SJSA1 (cell line): ENCODE measurements at regions not wholly inside any gene's neighbourhood (a gene's known extent, or its start where the extent isn't known, plus 50 kb on each side); places are given as distances from the start of the nearest gene placed in this dataset.

ENCODE experiments used
- DNase-seq, 2 experiments: peaks; one replicate each; pipeline ENCODE4 v3.0.0-alpha.2; 2015 to 2020; ENCODE audit warnings: low spot score in 2 of 2, low read depth in 1 of 2
- H3K27ac ChIP-seq: fragments of 250-450 bp; sonication (Bioruptor Pico); 2 replicates; pipeline ENCODE4 v1.5.1; 2020; ENCODE audit warnings: mild to moderate bottlenecking, moderate library complexity
- H3K27me3 ChIP-seq: fragments of 250-450 bp; sonication (Bioruptor Pico); replicated peaks from 2 replicates; pipeline ENCODE4 v1.5.1; 2020; ENCODE audit warnings: mild to moderate bottlenecking, moderate library complexity
- H3K36me3 ChIP-seq: fragments of 250-450 bp; sonication (Bioruptor Pico); 2 replicates; pipeline ENCODE4 v1.5.1; 2020; ENCODE audit warnings: mild to moderate bottlenecking
- H3K4me1 ChIP-seq: fragments of 250-450 bp; sonication (Bioruptor Pico); replicated peaks from 2 replicates; pipeline ENCODE4 v1.6.1; 2021; ENCODE audit warnings: mild to moderate bottlenecking
- H3K4me3 ChIP-seq: fragments of 250-450 bp; sonication (Bioruptor Pico); 2 replicates; pipeline ENCODE4 v1.5.1; 2020; ENCODE audit warnings: mild to moderate bottlenecking
- H3K9me3 ChIP-seq: fragments of 250-450 bp; sonication (Bioruptor Pico); replicated peaks from 2 replicates; pipeline ENCODE4 v1.5.1; 2020; ENCODE audit warnings: mild to moderate bottlenecking

DNA sequence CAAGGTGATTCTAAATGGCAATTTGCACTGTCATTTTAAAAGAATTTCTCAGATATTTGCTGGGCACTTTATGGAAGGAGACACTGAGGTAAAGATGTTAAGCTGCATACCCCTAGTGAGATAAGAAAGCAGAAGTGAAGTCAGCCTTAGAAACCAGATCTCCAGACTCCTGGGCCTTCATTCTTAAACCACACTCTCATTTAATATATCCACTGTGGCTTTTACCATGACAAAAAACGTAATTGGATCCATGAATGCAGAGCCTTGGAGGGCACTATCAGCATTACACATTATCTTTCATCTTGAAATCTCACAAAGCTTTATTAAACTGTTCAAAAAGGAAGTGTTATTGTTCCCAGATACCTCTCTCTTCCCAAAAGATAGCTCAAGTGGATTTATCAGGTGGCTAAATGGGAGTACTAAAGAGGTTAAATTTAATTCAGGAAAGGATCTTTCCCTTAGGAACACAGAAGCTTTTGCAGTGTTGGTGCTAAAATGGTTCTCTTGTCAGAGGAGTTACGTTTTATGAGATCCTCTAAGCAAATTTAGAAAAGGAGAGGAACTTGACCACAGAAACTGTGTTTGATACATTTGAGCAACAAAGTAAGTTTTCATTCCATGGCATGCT lies 1060.4 kb downstream of the EFNB2 start:
- Histone ChIP-seq H3K9me3 (no peaks in the 10 kb centered on the region), H3K4me1 (no peaks in the 10 kb centered on the region), H3K4me3 (no peak overlapping the region), H3K36me3 (no peaks in the 10 kb centered on the region), H3K27ac (no peak overlapping the region), H3K27me3 (no peaks in the 10 kb centered on the region)
- DNase-seq: no peak

DNA sequence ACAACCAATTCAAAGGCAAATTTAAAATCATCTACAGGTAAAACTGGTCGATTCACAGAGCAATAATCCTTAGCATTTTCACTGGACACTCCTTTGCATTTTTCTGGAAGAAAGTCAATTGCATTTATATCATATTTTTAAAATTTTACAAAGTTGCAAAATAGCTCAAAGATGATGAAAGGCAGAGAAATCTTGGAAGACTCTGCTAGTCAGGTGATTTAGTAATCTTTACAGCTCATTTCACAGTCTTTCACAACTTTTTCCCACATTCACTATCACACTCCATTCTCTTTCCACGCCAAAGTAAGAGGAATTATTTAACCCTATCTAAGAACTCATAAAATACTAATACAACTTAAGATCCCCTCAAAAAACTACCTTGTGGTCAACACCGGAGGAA lies 1063.8 kb downstream of the EFNB2 start:
- no peaks in the 10 kb centered on the region for H3K27me3 ChIP-seq
- H3K27ac ChIP-seq: no peak overlapping the region
- no peaks in the 10 kb centered on the region for H3K36me3 ChIP-seq
- no peak overlapping the region for H3K4me3 ChIP-seq
- DNase-seq: no peak
- no peaks in the 10 kb centered on the region for H3K4me1 ChIP-seq
- H3K9me3 ChIP-seq: no peaks in the 10 kb centered on the region

DNA sequence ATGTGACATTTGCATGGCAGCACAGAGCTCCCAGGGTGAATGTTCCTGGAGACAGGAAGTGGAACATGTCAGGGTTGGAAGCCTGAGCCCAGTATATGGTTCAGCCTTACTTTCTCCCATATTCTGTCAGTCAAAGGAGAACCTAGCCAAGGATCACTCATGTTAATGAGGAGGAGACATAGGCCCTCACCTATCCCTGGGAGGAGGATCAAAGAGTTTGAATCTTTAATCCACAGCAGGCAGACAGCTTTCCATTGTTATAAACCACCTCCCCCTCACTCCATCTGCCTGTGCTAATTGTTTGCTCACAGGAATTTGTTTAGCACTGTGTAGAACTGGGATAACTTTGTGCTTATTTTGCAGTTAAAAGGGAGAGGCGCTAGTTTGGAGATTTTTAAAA lies 1069.1 kb downstream of the EFNB2 start:
- Histone ChIP-seq H3K9me3 (no peaks in the 10 kb centered on the region), H3K27me3 (no peaks in the 10 kb centered on the region), H3K4me3 (no peak overlapping the region), H3K4me1 (no peaks in the 10 kb centered on the region), H3K36me3 (no peaks in the 10 kb centered on the region), H3K27ac (no peak overlapping the region)
- no peak for DNase-seq

DNA sequence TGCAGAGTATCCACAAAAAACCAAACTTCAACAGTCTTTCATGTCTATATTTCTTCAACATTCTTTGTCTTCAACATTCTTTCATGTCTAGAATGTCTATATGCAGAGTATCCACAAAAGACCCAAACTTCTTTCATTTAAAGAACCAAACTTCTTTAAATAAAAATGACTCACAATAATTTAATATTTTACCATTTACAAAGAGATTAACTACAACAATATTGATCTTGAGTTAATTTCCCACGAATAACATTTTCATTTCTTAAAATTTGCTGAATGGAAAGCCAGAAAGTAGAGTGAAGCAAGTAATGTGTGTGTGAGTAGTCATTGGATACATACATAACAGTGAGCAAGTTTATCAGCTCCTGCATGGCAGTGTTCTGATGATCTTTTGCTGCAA lies 1069.7 kb downstream of the EFNB2 start, which contains the start of gene DAOA:
TSS of gene DAOA (plus strand) at position 301 of the 400 bp plus-strand sequence.
- no peak within 1 kb of the TSS for H3K27ac ChIP-seq
- no peaks in the 10 kb centered on the region for H3K9me3 ChIP-seq
- DNase-seq: no peak
- no peaks in the 10 kb centered on the region for H3K36me3 ChIP-seq
- no peak within 1 kb of the TSS for H3K4me3 ChIP-seq
- H3K27me3 ChIP-seq: no peaks in the 10 kb centered on the region
- H3K4me1 ChIP-seq: no peaks in the 10 kb centered on the region

DNA sequence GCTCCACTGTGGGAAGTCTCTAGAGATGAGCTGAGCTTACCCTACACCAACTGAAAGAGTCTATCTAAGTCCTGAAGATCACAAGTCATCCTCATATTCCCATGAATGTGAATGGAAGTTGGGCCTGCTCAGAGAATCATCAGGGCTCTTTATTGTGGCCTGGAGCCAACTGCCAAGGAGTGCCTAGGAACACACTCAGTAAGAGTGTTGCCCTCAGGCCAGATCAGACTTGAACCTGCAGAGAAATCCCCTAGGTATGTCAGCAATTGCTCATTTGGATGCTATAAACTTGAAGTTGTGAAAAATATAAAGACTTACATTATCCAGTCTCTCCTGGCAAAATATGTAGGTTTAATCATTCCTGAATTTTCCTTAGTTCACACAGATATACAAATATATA lies 1070.2 kb downstream of the EFNB2 start:
- Histone ChIP-seq H3K36me3 (no peaks in the 10 kb centered on the region), H3K4me1 (no peaks in the 10 kb centered on the region), H3K27ac (no peak overlapping the region), H3K4me3 (no peak overlapping the region), H3K9me3 (no peaks in the 10 kb centered on the region), H3K27me3 (no peaks in the 10 kb centered on the region)
- no peak for DNase-seq

DNA sequence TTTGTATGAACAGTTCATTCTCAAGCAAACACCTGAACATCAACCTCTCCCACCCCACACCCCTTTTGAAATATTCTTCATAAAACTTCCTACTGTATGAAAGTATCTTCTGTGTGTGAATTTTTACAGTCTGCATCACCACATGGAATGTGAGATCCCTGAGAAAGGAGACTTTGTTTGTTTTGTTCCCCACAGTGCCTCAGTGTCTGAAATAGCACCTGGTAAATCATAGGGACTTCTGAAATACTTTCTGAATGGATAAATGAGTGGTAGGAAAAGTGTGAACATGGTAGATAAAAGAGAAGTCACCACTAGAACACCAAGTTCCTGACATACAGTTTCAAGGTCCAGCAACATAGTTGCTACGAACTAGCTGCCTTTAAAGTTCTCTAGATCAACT lies 1071.2 kb downstream of the EFNB2 start:
- H3K4me3 ChIP-seq: no peak overlapping the region
- no peaks in the 10 kb centered on the region for H3K9me3 ChIP-seq
- H3K27me3 ChIP-seq: no peaks in the 10 kb centered on the region
- H3K36me3 ChIP-seq: no peaks in the 10 kb centered on the region
- no peak for DNase-seq
- H3K4me1 ChIP-seq: no peaks in the 10 kb centered on the region
- no peak overlapping the region for H3K27ac ChIP-seq

DNA sequence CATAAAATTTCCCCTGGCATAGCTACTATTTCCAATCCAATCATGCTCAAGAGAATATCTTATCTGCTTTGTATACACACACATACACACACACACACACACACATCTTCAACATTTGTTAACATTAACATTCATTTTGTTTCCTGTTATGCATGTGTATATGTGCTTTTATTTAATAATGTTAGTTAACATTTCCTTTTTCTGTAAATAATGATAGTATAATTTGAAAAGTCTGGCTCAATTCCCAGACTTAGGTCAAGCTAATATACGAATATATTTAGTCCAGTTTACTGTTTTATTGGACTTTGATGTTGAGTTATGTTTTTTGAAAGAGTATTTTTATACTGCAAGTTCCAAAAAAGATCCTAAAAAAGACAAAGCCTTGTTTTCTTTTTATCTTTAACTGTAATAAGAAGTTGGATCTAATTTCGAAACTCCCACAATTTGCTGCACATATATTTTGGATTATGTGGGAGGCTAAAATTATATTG lies 1072.4 kb downstream of the EFNB2 start:
- H3K4me1 ChIP-seq: no peaks in the 10 kb centered on the region

DNA sequence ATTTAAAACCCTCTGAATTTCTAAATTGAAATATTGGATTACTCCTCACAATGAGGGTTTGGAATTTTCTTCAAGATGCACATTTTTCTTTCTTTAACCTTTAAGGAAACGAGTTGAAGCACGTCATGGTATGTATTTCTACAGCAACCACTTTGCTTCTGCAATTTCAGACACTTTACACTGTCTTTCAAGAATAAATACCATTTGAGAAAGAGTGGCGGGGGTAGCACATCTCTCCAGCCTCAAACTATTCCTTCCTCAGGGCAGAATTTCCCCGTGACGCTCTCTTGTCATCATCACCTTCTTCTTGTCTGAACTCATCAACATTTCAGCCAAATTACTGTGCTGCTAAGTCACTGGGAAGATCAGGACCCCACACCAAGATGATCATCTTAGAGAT lies 1073.4 kb downstream of the EFNB2 start:
- no peaks in the 10 kb centered on the region for H3K36me3 ChIP-seq
- no peak overlapping the region for H3K4me3 ChIP-seq
- H3K27me3 ChIP-seq: no peaks in the 10 kb centered on the region
- H3K27ac ChIP-seq: no peak overlapping the region
- no peaks in the 10 kb centered on the region for H3K9me3 ChIP-seq
- H3K4me1 ChIP-seq: no peaks in the 10 kb centered on the region
- DNase-seq: no peak

More for the DNA sequence above, 1072.4 kb downstream of the EFNB2 start:
- Histone ChIP-seq H3K27me3 (no peaks in the 10 kb centered on the region), H3K9me3 (no peaks in the 10 kb centered on the region), H3K27ac (no peak overlapping the region), H3K36me3 (no peaks in the 10 kb centered on the region), H3K4me3 (no peak overlapping the region)
- no peak for DNase-seq

DNA sequence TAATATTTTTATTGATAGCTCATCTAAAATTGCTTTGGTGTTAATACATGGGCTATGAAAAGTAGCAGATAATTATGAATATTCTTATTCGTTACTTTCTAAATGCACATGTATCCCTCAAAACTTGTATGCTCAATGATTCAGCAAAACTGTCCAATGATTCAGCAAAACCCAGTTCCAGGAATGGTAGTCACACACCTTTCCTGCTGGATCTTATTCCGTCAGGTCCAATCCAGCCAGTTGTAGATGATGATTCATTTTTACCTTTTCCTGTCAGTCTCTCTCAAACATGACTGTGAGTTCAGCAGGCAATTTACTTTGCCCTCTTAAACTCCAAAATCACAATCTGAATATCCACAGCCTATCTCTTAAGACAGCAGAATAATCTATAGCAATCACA lies 1082.6 kb downstream of the EFNB2 start:
- no peaks in the 10 kb centered on the region for H3K4me1 ChIP-seq
- DNase-seq: no peak
- no peak overlapping the region for H3K27ac ChIP-seq
- H3K4me3 ChIP-seq: no peak overlapping the region
- H3K36me3 ChIP-seq: no peaks in the 10 kb centered on the region
- H3K9me3 ChIP-seq: no peaks in the 10 kb centered on the region
- no peaks in the 10 kb centered on the region for H3K27me3 ChIP-seq

DNA sequence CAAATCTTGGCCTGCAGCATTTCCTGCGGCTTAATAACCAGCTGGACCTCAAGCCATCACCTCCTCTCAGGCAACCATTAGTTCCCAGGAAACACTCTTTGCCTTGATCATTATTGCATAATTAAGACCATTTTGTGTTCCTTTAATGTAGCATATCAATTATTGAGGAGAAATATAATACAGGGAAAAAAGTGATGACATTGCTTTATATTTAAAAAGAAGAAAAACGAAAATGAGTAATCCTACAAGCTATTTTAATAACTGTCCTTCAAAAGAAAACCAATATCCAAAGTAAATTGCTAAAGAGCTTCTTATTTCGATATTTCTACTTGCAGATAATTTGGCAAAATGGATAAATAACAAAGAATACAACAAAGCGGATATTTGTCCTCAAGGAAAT lies 1084.7 kb downstream of the EFNB2 start:
- Histone ChIP-seq H3K27ac (no peak overlapping the region), H3K36me3 (no peaks in the 10 kb centered on the region)

DNA sequence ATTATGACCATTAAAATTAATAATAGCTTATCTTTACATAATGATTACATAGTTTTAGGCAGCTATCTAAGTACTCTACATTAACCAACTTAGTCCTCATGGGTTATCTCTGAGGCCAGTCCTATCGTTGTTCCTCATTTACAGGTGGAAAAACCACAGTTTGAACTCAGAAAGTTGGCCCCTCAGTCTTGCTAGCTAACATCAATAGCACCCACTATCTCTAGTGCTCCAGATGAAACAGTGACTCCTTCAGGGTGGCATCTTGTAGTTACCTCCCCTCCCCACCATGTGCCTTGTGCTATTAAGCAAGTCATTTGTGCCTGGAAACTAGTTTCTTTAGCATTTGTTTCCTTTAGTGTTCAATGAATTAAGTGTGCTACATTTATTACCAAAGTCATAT lies 1086.7 kb downstream of the EFNB2 start:
- Histone ChIP-seq H3K36me3 (no peaks in the 10 kb centered on the region), H3K27ac (no peak overlapping the region), H3K9me3 (no peaks in the 10 kb centered on the region), H3K27me3 (no peaks in the 10 kb centered on the region), H3K4me3 (no peak overlapping the region), H3K4me1 (no peaks in the 10 kb centered on the region)
- no peak for DNase-seq

More for the DNA sequence above, 1084.7 kb downstream of the EFNB2 start:
- Histone ChIP-seq H3K27me3 (no peaks in the 10 kb centered on the region), H3K4me1 (no peaks in the 10 kb centered on the region), H3K9me3 (no peaks in the 10 kb centered on the region), H3K4me3 (no peak overlapping the region)
- no peak for DNase-seq

DNA sequence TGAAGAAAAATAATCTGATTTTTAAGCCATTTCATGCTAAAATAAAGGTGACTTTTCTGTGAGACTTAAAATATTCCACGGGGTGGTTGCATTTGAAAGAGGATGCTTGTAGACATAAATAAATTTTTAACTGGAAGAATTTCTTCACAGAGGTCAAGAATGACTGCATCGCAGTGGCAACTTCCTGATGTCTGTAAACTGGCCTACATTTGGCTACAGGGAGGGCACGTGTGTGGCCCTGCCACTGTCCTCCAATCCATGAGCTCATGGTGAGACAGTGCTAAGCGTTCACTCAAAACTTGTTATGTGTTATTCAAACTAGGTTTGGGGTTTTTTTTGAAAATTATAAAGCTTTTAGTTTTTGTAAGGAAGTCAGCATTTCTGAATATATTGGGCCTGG lies 1089.3 kb downstream of the EFNB2 start:
- Histone ChIP-seq H3K27ac (no peak overlapping the region), H3K4me1 (peaks cover 5% of the 10 kb centered on the region), H3K27me3 (no peaks in the 10 kb centered on the region), H3K4me3 (no peak overlapping the region), H3K9me3 (no peaks in the 10 kb centered on the region), H3K36me3 (no peaks in the 10 kb centered on the region)
- DNase-seq: no peak

DNA sequence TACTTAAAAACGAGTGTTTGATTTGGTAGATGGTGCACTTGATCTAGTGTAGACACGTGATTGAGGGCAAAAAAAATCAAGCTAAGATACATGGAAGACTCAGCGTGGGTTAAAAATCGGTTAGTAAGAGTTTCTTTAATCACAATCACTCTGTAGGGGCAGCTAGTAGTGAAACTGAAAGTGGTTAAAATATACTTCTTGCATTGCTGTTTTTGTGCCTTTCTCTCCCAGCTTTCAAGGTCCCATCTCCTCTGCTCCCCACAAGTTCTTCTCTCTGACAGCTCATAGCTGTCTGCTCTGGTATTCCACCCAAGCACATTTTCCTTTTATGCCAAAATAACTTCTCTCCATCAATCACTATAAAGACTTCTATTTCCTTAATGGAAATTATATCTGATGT lies 1089.7 kb downstream of the EFNB2 start:
- no peak for DNase-seq
- no peaks in the 10 kb centered on the region for H3K36me3 ChIP-seq
- no peaks in the 10 kb centered on the region for H3K9me3 ChIP-seq
- H3K27me3 ChIP-seq: no peaks in the 10 kb centered on the region
- no peak overlapping the region for H3K4me3 ChIP-seq
- H3K4me1 ChIP-seq: peaks cover 5% of the 10 kb centered on the region
- H3K27ac ChIP-seq: no peak overlapping the region

DNA sequence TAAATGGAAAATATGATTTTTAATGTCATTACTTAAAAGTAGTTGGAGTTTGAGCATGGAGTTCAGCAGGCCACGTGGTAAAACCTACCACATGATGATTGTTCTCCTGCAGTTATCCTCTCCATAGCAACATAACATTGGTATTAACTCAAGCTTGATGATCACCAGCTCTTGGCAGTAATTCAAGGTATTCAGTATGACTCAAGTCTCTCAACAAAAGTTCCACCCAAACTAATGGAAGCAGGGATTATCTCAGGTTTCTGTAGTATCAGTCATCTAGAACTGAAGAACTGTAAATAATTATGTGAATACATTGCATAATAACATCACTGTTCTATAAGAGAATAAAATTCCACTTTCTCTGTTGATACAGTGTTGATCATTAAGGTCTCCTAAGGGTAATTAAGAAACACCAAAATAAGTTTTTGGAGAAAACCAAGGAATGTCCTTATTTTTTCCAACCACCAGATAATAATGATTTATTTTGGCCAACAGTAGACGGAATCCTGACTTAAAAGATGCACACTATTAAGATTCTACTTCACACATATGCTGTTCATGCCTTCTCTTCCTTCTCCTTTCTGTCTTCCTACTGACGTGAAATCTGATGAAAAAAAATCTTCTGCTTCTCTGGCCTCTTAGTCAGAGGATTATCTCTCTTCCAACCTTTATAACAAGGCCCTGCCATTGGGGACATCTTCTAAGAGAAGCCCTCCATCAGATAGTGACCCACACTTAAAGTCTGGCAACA lies 1092.3 kb downstream of the EFNB2 start:
- no peak overlapping the region for H3K4me3 ChIP-seq
- peaks cover 5% of the 10 kb centered on the region for H3K4me1 ChIP-seq
- H3K27me3 ChIP-seq: no peaks in the 10 kb centered on the region
- peak in 1 of 2 experiments; percentile 58 for DNase-seq
- H3K36me3 ChIP-seq: no peaks in the 10 kb centered on the region
- no peaks in the 10 kb centered on the region for H3K9me3 ChIP-seq
- H3K27ac ChIP-seq: peak overlapping the region; percentile 30
